ENCODE measurements at regions not wholly inside any gene's neighbourhood (a gene's known extent, or its start where the extent isn't known, plus 50 kb on each side); places are given as distances from the start of the nearest gene placed in this dataset.

DNA sequence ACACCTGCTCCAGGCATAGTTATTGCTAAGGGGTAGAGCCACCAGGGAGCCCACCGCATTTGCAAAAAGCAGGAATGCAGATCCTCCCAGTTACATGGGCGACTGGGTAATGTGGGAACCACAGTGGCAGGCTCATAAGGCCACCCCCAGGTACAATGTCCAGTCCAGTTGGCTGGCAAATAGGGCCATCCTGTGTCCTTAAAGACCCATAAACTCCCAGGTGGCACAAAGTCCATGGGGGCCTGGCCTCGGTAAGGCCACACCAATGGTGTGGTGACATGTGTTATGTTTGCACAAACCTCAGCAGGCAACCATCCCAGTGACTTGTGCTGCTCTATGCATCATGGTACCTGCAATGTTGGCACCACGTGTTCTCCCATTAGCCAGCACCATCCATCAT lies 283.6 kb upstream of the GYPC start:
- H3K4me3 ChIP-seq (ENCODE audit: low read depth in 1 of 3, low read length in 3 of 3), result no peak overlapping the region
- H3K4me1 ChIP-seq (ENCODE audit: control insufficient read depth in 4 of 4, insufficient read depth in 4 of 4, low read length in 3 of 4), result no peaks in the 10 kb centered on the region
- H3K27me3 ChIP-seq (ENCODE audit: control insufficient read depth in 4 of 4, insufficient read depth in 4 of 4, low read length in 3 of 4), result no peaks in the 10 kb centered on the region
- H3K9ac ChIP-seq (ENCODE audit: low read depth in 1 of 2, low read length in 2 of 2), result no peak overlapping the region
- no peak overlapping the region for H3K27ac ChIP-seq (ENCODE audit: low read depth in 1 of 2, low read length in 2 of 2)
- H3K36me3 ChIP-seq (ENCODE audit: control insufficient read depth in 4 of 4, insufficient read depth in 3 of 4, low read depth in 1 of 4, low read length in 3 of 4), result no peaks in the 10 kb centered on the region
- no peak for TF ChIP-seq HNF4G (IDR thresholded peaks at IDR 0.05)
- no peaks in the 10 kb centered on the region for H3K9me3 ChIP-seq (ENCODE audit: control insufficient read depth in 4 of 4, low read length in 3 of 4)
- WGBS, result 88% methylated on average over 4 of the region's 4 CpGs
- no peak for DNase-seq (ENCODE audit: low spot score)

DNA sequence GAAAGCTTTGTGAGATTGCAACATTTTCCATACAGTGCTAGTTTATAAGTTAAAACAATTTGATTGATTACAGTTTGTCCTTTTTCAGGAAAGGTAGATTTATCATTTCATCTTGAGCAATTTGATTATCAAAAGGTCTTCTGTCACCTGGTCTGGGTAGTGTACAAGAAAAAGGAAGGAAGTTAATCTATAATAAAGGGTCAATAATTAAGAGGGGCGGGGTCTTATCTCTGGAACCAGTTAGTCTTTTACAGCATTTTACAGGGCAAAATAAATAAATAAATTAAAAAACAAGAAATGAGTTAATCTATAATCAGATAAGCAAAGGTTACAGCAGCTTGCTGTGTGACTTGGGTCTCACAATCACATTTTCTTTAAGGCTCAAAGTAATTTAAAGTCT lies 277.8 kb upstream of the GYPC start:
- H3K4me3 ChIP-seq (ENCODE audit: low read depth in 1 of 3, low read length in 3 of 3), result no peak overlapping the region
- H3K36me3 ChIP-seq (ENCODE audit: control insufficient read depth in 4 of 4, insufficient read depth in 3 of 4, low read depth in 1 of 4, low read length in 3 of 4), result no peaks in the 10 kb centered on the region
- no peak overlapping the region for H3K27ac ChIP-seq (ENCODE audit: low read depth in 1 of 2, low read length in 2 of 2)
- no peaks in the 10 kb centered on the region for H3K4me1 ChIP-seq (ENCODE audit: control insufficient read depth in 4 of 4, insufficient read depth in 4 of 4, low read length in 3 of 4)
- TF ChIP-seq, protein P1, sequence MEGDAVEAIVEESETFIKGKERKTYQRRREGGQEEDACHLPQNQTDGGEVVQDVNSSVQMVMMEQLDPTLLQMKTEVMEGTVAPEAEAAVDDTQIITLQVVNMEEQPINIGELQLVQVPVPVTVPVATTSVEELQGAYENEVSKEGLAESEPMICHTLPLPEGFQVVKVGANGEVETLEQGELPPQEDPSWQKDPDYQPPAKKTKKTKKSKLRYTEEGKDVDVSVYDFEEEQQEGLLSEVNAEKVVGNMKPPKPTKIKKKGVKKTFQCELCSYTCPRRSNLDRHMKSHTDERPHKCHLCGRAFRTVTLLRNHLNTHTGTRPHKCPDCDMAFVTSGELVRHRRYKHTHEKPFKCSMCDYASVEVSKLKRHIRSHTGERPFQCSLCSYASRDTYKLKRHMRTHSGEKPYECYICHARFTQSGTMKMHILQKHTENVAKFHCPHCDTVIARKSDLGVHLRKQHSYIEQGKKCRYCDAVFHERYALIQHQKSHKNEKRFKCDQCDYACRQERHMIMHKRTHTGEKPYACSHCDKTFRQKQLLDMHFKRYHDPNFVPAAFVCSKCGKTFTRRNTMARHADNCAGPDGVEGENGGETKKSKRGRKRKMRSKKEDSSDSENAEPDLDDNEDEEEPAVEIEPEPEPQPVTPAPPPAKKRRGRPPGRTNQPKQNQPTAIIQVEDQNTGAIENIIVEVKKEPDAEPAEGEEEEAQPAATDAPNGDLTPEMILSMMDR (IDR thresholded peaks at IDR 0.05; ENCODE audit: low read depth, low read length, missing input control), result no peak
- TF ChIP-seq SP1 (IDR thresholded peaks at IDR 0.05) (no peak), NR2F2 (IDR thresholded peaks at IDR 0.05) (no peak), FOXA1 (IDR thresholded peaks at IDR 0.05) (no peak), HNF4A (conservative IDR thresholded peaks at IDR 0.05) (no peak), RXRA (IDR thresholded peaks at IDR 0.05) (no peak), HNF4G (IDR thresholded peaks at IDR 0.05) (no peak), TAF1 (conservative IDR thresholded peaks at IDR 0.05) (no peak), RAD21 (IDR thresholded peaks at IDR 0.05) (no peak), EGR1 (IDR thresholded peaks at IDR 0.05; ENCODE audit: low read depth in 2 of 2) (no peak), FOXA2 (IDR thresholded peaks at IDR 0.05) (no peak), JUND (IDR thresholded peaks at IDR 0.05) (no peak), GABPA (IDR thresholded peaks at IDR 0.05 in 1 of 2, conservative IDR thresholded peaks at IDR 0.05 in 1 of 2) (no peak), YY1 (IDR thresholded peaks at IDR 0.05) (no peak)
- TF ChIP-seq, protein P2, sequence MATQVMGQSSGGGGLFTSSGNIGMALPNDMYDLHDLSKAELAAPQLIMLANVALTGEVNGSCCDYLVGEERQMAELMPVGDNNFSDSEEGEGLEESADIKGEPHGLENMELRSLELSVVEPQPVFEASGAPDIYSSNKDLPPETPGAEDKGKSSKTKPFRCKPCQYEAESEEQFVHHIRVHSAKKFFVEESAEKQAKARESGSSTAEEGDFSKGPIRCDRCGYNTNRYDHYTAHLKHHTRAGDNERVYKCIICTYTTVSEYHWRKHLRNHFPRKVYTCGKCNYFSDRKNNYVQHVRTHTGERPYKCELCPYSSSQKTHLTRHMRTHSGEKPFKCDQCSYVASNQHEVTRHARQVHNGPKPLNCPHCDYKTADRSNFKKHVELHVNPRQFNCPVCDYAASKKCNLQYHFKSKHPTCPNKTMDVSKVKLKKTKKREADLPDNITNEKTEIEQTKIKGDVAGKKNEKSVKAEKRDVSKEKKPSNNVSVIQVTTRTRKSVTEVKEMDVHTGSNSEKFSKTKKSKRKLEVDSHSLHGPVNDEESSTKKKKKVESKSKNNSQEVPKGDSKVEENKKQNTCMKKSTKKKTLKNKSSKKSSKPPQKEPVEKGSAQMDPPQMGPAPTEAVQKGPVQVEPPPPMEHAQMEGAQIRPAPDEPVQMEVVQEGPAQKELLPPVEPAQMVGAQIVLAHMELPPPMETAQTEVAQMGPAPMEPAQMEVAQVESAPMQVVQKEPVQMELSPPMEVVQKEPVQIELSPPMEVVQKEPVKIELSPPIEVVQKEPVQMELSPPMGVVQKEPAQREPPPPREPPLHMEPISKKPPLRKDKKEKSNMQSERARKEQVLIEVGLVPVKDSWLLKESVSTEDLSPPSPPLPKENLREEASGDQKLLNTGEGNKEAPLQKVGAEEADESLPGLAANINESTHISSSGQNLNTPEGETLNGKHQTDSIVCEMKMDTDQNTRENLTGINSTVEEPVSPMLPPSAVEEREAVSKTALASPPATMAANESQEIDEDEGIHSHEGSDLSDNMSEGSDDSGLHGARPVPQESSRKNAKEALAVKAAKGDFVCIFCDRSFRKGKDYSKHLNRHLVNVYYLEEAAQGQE (IDR thresholded peaks at IDR 0.05), result no peak
- TF ChIP-seq, protein P3, sequence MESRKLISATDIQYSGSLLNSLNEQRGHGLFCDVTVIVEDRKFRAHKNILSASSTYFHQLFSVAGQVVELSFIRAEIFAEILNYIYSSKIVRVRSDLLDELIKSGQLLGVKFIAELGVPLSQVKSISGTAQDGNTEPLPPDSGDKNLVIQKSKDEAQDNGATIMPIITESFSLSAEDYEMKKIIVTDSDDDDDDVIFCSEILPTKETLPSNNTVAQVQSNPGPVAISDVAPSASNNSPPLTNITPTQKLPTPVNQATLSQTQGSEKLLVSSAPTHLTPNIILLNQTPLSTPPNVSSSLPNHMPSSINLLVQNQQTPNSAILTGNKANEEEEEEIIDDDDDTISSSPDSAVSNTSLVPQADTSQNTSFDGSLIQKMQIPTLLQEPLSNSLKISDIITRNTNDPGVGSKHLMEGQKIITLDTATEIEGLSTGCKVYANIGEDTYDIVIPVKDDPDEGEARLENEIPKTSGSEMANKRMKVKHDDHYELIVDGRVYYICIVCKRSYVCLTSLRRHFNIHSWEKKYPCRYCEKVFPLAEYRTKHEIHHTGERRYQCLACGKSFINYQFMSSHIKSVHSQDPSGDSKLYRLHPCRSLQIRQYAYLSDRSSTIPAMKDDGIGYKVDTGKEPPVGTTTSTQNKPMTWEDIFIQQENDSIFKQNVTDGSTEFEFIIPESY (IDR thresholded peaks at IDR 0.05), result no peak
- TF ChIP-seq, protein P4, sequence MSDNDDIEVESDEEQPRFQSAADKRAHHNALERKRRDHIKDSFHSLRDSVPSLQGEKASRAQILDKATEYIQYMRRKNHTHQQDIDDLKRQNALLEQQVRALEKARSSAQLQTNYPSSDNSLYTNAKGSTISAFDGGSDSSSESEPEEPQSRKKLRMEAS (IDR thresholded peaks at IDR 0.05), result no peak
- TF ChIP-seq, protein P5, sequence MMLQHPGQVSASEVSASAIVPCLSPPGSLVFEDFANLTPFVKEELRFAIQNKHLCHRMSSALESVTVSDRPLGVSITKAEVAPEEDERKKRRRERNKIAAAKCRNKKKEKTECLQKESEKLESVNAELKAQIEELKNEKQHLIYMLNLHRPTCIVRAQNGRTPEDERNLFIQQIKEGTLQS (IDR thresholded peaks at IDR 0.05), result no peak
- WGBS, result 46% methylated on average over 1 of the region's 1 CpG
- H3K9ac ChIP-seq (ENCODE audit: low read depth in 1 of 2, low read length in 2 of 2), result no peak overlapping the region
- no peak for DNase-seq (ENCODE audit: low spot score)
- H3K27me3 ChIP-seq (ENCODE audit: control insufficient read depth in 4 of 4, insufficient read depth in 4 of 4, low read length in 3 of 4), result peaks cover 0 to 3% (median 0%) of the 10 kb centered on the region in 4 donors
- no peaks in the 10 kb centered on the region for H3K9me3 ChIP-seq (ENCODE audit: control insufficient read depth in 4 of 4, low read length in 3 of 4)
